Liver (tissue), 3 donors: ENCODE measurements at regions not wholly inside any gene's neighbourhood (a gene's known extent, or its start where the extent isn't known, plus 50 kb on each side); places are given as distances from the start of the nearest gene placed in this dataset.

ENCODE experiments used
- ATF3 ChIP-seq: IDR thresholded peaks from 2 replicates; pipeline ENCODE4 v1.6.1; 2016; ENCODE audit warnings: antibody characterized with exemption
- CTCF ChIP-seq: fragments of 150-350 bp; IDR thresholded peaks from 2 replicates; pipeline ENCODE4 v1.5.1; 2017; ENCODE audit warnings: improper control_type of control experiment, low read depth, low read length; ENCODE audit not compliant: missing input control
- HNF4A ChIP-seq, 2 donors: conservative IDR thresholded peaks; 2 replicates each; pipeline ENCODE4 v1.6.1; 2016; ENCODE audit warnings: antibody characterized with exemption in 2 of 2, mild to moderate bottlenecking in 2 of 2
- JUND ChIP-seq, 2 donors: IDR thresholded peaks; 2 replicates each; pipeline ENCODE4 v1.6.1; 2016; ENCODE audit warnings: antibody characterized with exemption in 2 of 2
- RAD21 ChIP-seq, 2 donors: IDR thresholded peaks; 2 replicates each; pipeline ENCODE4 v1.6.1; 2016; ENCODE audit warnings: antibody characterized with exemption in 2 of 2, mild to moderate bottlenecking in 2 of 2
- SP1 ChIP-seq: IDR thresholded peaks from 2 replicates; pipeline ENCODE4 v1.6.1; 2018; ENCODE audit warnings: antibody characterized with exemption, mild to moderate bottlenecking
- donor health status: healthy.
- donor health status: healthy.

- TF ChIP-seq RAD21 (IDR thresholded peaks at IDR 0.05) (peak; percentile 10 to 45), SP1 (peak; percentile 12), CTCF (no peak), JUND (IDR thresholded peaks at IDR 0.05) (no peak), ATF3 (no peak), HNF4A (conservative IDR thresholded peaks at IDR 0.05) (no peak)
Measured at GRCh38 chr1:198937231-198938031, 298.6 kb downstream of the PTPRC start.
